ENCODE measurements at regions not wholly inside any gene's neighbourhood (a gene's known extent, or its start where the extent isn't known, plus 50 kb on each side); places are given as distances from the start of the nearest gene placed in this dataset.

- ChIA-PET CTCF (no interaction called here), POLR2A (ENCODE audit: low non-redundant PET) (no interaction called here)
These were observed 351.5 kb downstream of the GADD45G start for GRCh38 chr9:89956331-89956730.

GRCh38 chr9:89956907-89957306 lies 352.1 kb downstream of the GADD45G start:
- TF ChIP-seq EZH2 (IDR thresholded peaks at IDR 0.05; ENCODE audit: borderline replicate concordance, low read depth, low read length, poor library complexity, severe bottlenecking) (no peak), CTCF (conservative IDR thresholded peaks at IDR 0.05; ENCODE audit: low read depth, low read length) (no peak)
- no peaks in the 10 kb centered on the region for H3K4me1 ChIP-seq (ENCODE audit: insufficient read depth, low read length, poor library complexity, severe bottlenecking)
- no peak for DNase-seq (ENCODE audit: low spot score)
- CTCF ChIA-PET, result no interaction called here
- intact Hi-C loops (cut with micrococcal nuclease; ENCODE audit: unreplicated experiment), result no loop called here
- no TSS peak for BruUV-seq (replicated peaks)
- H3K27ac ChIP-seq (ENCODE audit: low read depth, low read length, poor library complexity, severe bottlenecking), result no peak overlapping the region
- H3K36me3 ChIP-seq (ENCODE audit: insufficient read depth, low read length, poor library complexity, severe bottlenecking), result no peaks in the 10 kb centered on the region
- POLR2A ChIA-PET (ENCODE audit: low non-redundant PET), result no interaction called here
- H3K4me3 ChIP-seq (ENCODE audit: low read depth, low read length, poor library complexity, severe bottlenecking), result no peak overlapping the region
- H3K9me3 ChIP-seq (ENCODE audit: low read depth, low read length, poor library complexity, severe bottlenecking), result no peaks in the 10 kb centered on the region
- no peaks in the 10 kb centered on the region for H3K27me3 ChIP-seq (replicated peaks; ENCODE audit: insufficient read depth, low read depth, low read length, poor library complexity)

More at GRCh38 chr9:89956331-89956730, 351.5 kb downstream of the GADD45G start:
- H3K9me3 ChIP-seq (ENCODE audit: low read depth, low read length, poor library complexity, severe bottlenecking), result no peaks in the 10 kb centered on the region
- no peaks in the 10 kb centered on the region for H3K36me3 ChIP-seq (ENCODE audit: insufficient read depth, low read length, poor library complexity, severe bottlenecking)
- H3K27ac ChIP-seq (ENCODE audit: low read depth, low read length, poor library complexity, severe bottlenecking), result no peak overlapping the region
- intact Hi-C loops (cut with micrococcal nuclease; ENCODE audit: unreplicated experiment), result no loop called here
- H3K4me1 ChIP-seq (ENCODE audit: insufficient read depth, low read length, poor library complexity, severe bottlenecking), result no peaks in the 10 kb centered on the region
- no TSS peak for BruUV-seq (replicated peaks)
- TF ChIP-seq EZH2 (IDR thresholded peaks at IDR 0.05; ENCODE audit: borderline replicate concordance, low read depth, low read length, poor library complexity, severe bottlenecking), result no peak
- no peak for TF ChIP-seq CTCF (conservative IDR thresholded peaks at IDR 0.05; ENCODE audit: low read depth, low read length)
- H3K27me3 ChIP-seq (replicated peaks; ENCODE audit: insufficient read depth, low read depth, low read length, poor library complexity), result no peaks in the 10 kb centered on the region
- no peak for DNase-seq (ENCODE audit: low spot score)
- no peak overlapping the region for H3K4me3 ChIP-seq (ENCODE audit: low read depth, low read length, poor library complexity, severe bottlenecking)

DNA sequence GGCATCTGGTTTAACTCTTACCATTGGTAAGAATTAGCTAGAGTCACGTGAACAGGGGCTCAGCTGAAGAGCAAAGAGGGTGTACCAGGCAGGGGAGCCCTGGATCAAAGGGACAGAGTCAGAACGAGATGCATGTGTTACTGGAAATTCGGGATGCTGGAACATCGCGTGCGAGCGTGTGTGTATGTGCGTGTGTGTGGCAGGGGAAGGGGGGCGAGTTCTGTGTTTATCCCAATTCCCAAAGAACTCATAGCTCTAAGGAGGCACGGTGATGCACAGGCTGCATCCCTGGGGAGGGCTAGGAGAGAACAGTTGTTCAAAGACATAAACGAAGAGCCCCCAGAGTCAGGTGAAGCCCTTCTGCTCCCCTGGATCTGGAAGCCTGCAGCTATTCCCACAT lies 353.3 kb downstream of the GADD45G start:
- DNase-seq (ENCODE audit: low spot score), result no peak
- BruUV-seq (replicated peaks), result no TSS peak
- ChIA-PET POLR2A (ENCODE audit: low non-redundant PET) (no interaction called here), CTCF (interaction anchor here (0.6 kb wide), 1 partner anchor 353 kb away, joined by 3 read pairs; the partner anchor contains the start of gene GADD45G)
- Histone ChIP-seq H3K27me3 (replicated peaks; ENCODE audit: insufficient read depth, low read depth, low read length, poor library complexity) (no peaks in the 10 kb centered on the region), H3K27ac (ENCODE audit: low read depth, low read length, poor library complexity, severe bottlenecking) (no peak overlapping the region), H3K36me3 (ENCODE audit: insufficient read depth, low read length, poor library complexity, severe bottlenecking) (no peaks in the 10 kb centered on the region), H3K9me3 (ENCODE audit: low read depth, low read length, poor library complexity, severe bottlenecking) (no peaks in the 10 kb centered on the region), H3K4me3 (ENCODE audit: low read depth, low read length, poor library complexity, severe bottlenecking) (no peak overlapping the region), H3K4me1 (ENCODE audit: insufficient read depth, low read length, poor library complexity, severe bottlenecking) (no peaks in the 10 kb centered on the region)
- TF ChIP-seq CTCF (conservative IDR thresholded peaks at IDR 0.05; ENCODE audit: low read depth, low read length), result no peak
- no peak for TF ChIP-seq EZH2 (IDR thresholded peaks at IDR 0.05; ENCODE audit: borderline replicate concordance, low read depth, low read length, poor library complexity, severe bottlenecking)
- intact Hi-C loops (cut with micrococcal nuclease; ENCODE audit: unreplicated experiment), result no loop called here
